Vagina (tissue), 2 donors: ENCODE measurements at regions not wholly inside any gene's neighbourhood (a gene's known extent, or its start where the extent isn't known, plus 50 kb on each side); places are given as distances from the start of the nearest gene placed in this dataset.

Experiments used
- DNase-seq, 2 donors: peaks; one replicate each; pipeline ENCODE4 v3.0.0-alpha.2; 2017; ENCODE audit errors: extremely low spot score in 2 of 2
- H3K27ac ChIP-seq: fragments of 200-600 bp; sonication (generic); one replicate; pipeline ENCODE4 v1.5.1; 2019
- H3K27me3 ChIP-seq: fragments of 200-600 bp; sonication (generic); one replicate; pipeline ENCODE4 v1.5.1; 2019
- H3K36me3 ChIP-seq, 2 donors: fragments of 200-600 bp; sonication (generic); one replicate each; pipeline ENCODE4 v1.5.1; 2017 to 2019
- H3K4me1 ChIP-seq: fragments of 200-600 bp; sonication (generic); one replicate; pipeline ENCODE4 v1.5.1; 2019
- H3K4me3 ChIP-seq, 2 donors: fragments of 200-600 bp; sonication (generic); 1 replicate in 1 of 2; 2 replicates in 1 of 2; pipeline ENCODE4 v1.5.1; 2016 to 2019
- H3K9me3 ChIP-seq: fragments of 200-600 bp; sonication (generic); one replicate; pipeline ENCODE4 v1.5.1; 2019
- CTCF ChIP-seq, 3 experiments: fragments of 450-650 bp in 2 of 3; fragments of 200-600 bp in 1 of 3; sonication (generic) in 1 of 3; IDR thresholded peaks; one replicate each; pipeline ENCODE4 v1.5.1; 2017 to 2019; ENCODE audit warnings: antibody characterized with exemption in 3 of 3, mild to moderate bottlenecking in 2 of 3, moderate library complexity in 2 of 3
- POLR2A ChIP-seq, 2 donors: fragments of 450-650 bp; IDR thresholded peaks; one replicate each; pipeline ENCODE4 v1.6.1; 2017; ENCODE audit warnings: antibody characterized with exemption in 2 of 2, mild to moderate bottlenecking in 2 of 2, moderate library complexity in 2 of 2
- POLR2AphosphoS5 ChIP-seq, 2 donors: sonication (generic); formaldehyde crosslinking; IDR thresholded peaks; one replicate each; pipeline ENCODE4 v1.9.0; 2017; ENCODE audit warnings: antibody characterized with exemption in 2 of 2, mild to moderate bottlenecking in 2 of 2, low read depth in 1 of 2; ENCODE audit not compliant: insufficient read depth in 1 of 2
- intact Hi-C: fragments of 100-400 bp; cut with DNase I; formaldehyde crosslinking; loops from one replicate; pipeline ENCODE4 v1.15.1; 2023

- Histone ChIP-seq H3K4me1 (no peaks in the 10 kb centered on the region), H3K36me3 (no peaks in the 10 kb centered on the region), H3K4me3 (no peak overlapping the region), H3K27me3 (no peaks in the 10 kb centered on the region), H3K27ac (no peak overlapping the region), H3K9me3 (no peaks in the 10 kb centered on the region)
- no peak for DNase-seq
- intact Hi-C loops, result no loop called here
- TF ChIP-seq POLR2A (IDR thresholded peaks at IDR 0.05), result no peak
- TF ChIP-seq POLR2AphosphoS5 (IDR thresholded peaks at IDR 0.05; ENCODE audit: insufficient read depth in 1 of 2, low read depth in 1 of 2), result no peak
- no peak for TF ChIP-seq CTCF (IDR thresholded peaks at IDR 0.05)
These were observed 98.0 kb upstream of the MAP1B start for GRCh38 chr5:72009280-72009679.

- Histone ChIP-seq H3K4me1 (no peaks in the 10 kb centered on the region), H3K27me3 (no peaks in the 10 kb centered on the region), H3K36me3 (no peaks in the 10 kb centered on the region), H3K9me3 (no peaks in the 10 kb centered on the region), H3K4me3 (no peak overlapping the region), H3K27ac (no peak overlapping the region)
- DNase-seq, result no peak
- intact Hi-C loops, result no loop called here
- TF ChIP-seq POLR2A (IDR thresholded peaks at IDR 0.05), result no peak
These were observed 96.8 kb upstream of the MAP1B start for GRCh38 chr5:72010430-72010829.

- intact Hi-C loops, result no loop called here
- DNase-seq, result no peak
- H3K9me3 ChIP-seq, result no peaks in the 10 kb centered on the region
- H3K4me3 ChIP-seq, result no peak overlapping the region
- H3K27me3 ChIP-seq, result no peaks in the 10 kb centered on the region
- TF ChIP-seq POLR2A (IDR thresholded peaks at IDR 0.05) (no peak), POLR2AphosphoS5 (IDR thresholded peaks at IDR 0.05; ENCODE audit: insufficient read depth in 1 of 2, low read depth in 1 of 2) (no peak), CTCF (IDR thresholded peaks at IDR 0.05) (no peak)
- no peak overlapping the region for H3K27ac ChIP-seq
- no peaks in the 10 kb centered on the region for H3K4me1 ChIP-seq
- H3K36me3 ChIP-seq, result no peaks in the 10 kb centered on the region
These were observed 94.4 kb upstream of the MAP1B start for GRCh38 chr5:72012906-72013305.

GRCh38 chr5:72013766-72014624, 93.3 kb upstream of the MAP1B start:
- no peaks in the 10 kb centered on the region for H3K36me3 ChIP-seq
- DNase-seq, result no peak
- H3K27ac ChIP-seq, result no peak overlapping the region
- no peak overlapping the region for H3K4me3 ChIP-seq
- no peaks in the 10 kb centered on the region for H3K9me3 ChIP-seq
- no peaks in the 10 kb centered on the region for H3K27me3 ChIP-seq
- H3K4me1 ChIP-seq, result no peaks in the 10 kb centered on the region
- TF ChIP-seq POLR2A (IDR thresholded peaks at IDR 0.05) (no peak), POLR2AphosphoS5 (IDR thresholded peaks at IDR 0.05; ENCODE audit: insufficient read depth in 1 of 2, low read depth in 1 of 2) (no peak), CTCF (IDR thresholded peaks at IDR 0.05) (no peak)
- intact Hi-C loops, result no loop called here

- H3K4me1 ChIP-seq, result no peaks in the 10 kb centered on the region
- intact Hi-C loops, result no loop called here
These were observed 92.1 kb upstream of the MAP1B start for GRCh38 chr5:72015103-72015548.

More at GRCh38 chr5:72015103-72015548, 92.1 kb upstream of the MAP1B start:
- DNase-seq, result no peak
- Histone ChIP-seq H3K9me3 (no peaks in the 10 kb centered on the region), H3K27me3 (no peaks in the 10 kb centered on the region), H3K27ac (no peak overlapping the region), H3K4me3 (no peak overlapping the region), H3K36me3 (no peaks in the 10 kb centered on the region)
- TF ChIP-seq CTCF (IDR thresholded peaks at IDR 0.05) (no peak), POLR2A (IDR thresholded peaks at IDR 0.05) (no peak), POLR2AphosphoS5 (IDR thresholded peaks at IDR 0.05; ENCODE audit: insufficient read depth in 1 of 2, low read depth in 1 of 2) (no peak)
